ENCODE measurements at regions not wholly inside any gene's neighbourhood (a gene's known extent, or its start where the extent isn't known, plus 50 kb on each side); places are given as distances from the start of the nearest gene placed in this dataset.

- TF ChIP-seq RBBP5 (IDR thresholded peaks at IDR 0.05; ENCODE audit: borderline replicate concordance, low read depth, low read length) = no peak
- TF ChIP-seq FOSL1 (IDR thresholded peaks at IDR 0.05; ENCODE audit: insufficient read depth, low read depth, low read length) = no peak
These were observed 448.4 kb upstream of the COBL start (continued) for GRCh38 chr7:51764976-51765375.

All from H1 (cell line).